Keratinocyte (primary cell): ENCODE measurements at regions not wholly inside any gene's neighbourhood (a gene's known extent, or its start where the extent isn't known, plus 50 kb on each side); places are given as distances from the start of the nearest gene placed in this dataset.
A peak's percentile ranks its signal among the peaks of the same experiment; 100 is the strongest.

Experiments
- DNase-seq: peaks from one replicate; pipeline ENCODE4 v3.0.0-alpha.2; 2011; ENCODE audit warnings: low read depth, missing footprints, low spot score
- FAIRE-seq: peaks from 2 replicates; lab custom pipeline; 2011; peaks lifted over from hg19 to GRCh38; lab: Jason Lieb, UNC
- H2AFZ ChIP-seq: 2 replicates; pipeline ENCODE4 v1.6.0; 2012; ENCODE audit warnings: low read length, control low read depth, inconsistent platforms; ENCODE audit not compliant: control insufficient read depth
- H3K27ac ChIP-seq: 2 replicates; pipeline ENCODE4 v1.5.1; 2011; ENCODE audit warnings: low read length; ENCODE audit not compliant: control insufficient read depth, insufficient read depth
- H3K27me3 ChIP-seq: 3 replicates; pipeline ENCODE4 v1.6.0; 2011; ENCODE audit warnings: low read length; ENCODE audit not compliant: control insufficient read depth, insufficient read depth; ENCODE audit errors: extremely low read depth
- H3K36me3 ChIP-seq, 2 experiments: 2 replicates in 1 of 2; 3 replicates in 1 of 2; pipeline ENCODE4 v1.5.1; 2011; ENCODE audit warnings: low read length in 2 of 2, mild to moderate bottlenecking in 1 of 2; ENCODE audit not compliant: control insufficient read depth in 2 of 2, insufficient read depth in 2 of 2; ENCODE audit errors: extremely low read depth in 1 of 2
- H3K4me1 ChIP-seq: 3 replicates; pipeline ENCODE4 v1.5.1; 2011; ENCODE audit warnings: low read length; ENCODE audit not compliant: control insufficient read depth, insufficient read depth; ENCODE audit errors: extremely low read depth
- H3K4me2 ChIP-seq: 3 replicates; pipeline ENCODE4 v1.6.0; 2011; ENCODE audit warnings: low read depth, low read length; ENCODE audit not compliant: control insufficient read depth, insufficient read depth; ENCODE audit errors: extremely low read depth
- H3K4me3 ChIP-seq, 3 experiments: fragments of 200-600 bp in 1 of 3; sonication (generic) in 1 of 3; 2 replicates in 2 of 3; 3 replicates in 1 of 3; pipeline ENCODE4 v1.5.1; 2011 to 2016; ENCODE audit warnings: low read length in 3 of 3, mild to moderate bottlenecking in 3 of 3, control low read depth in 2 of 3, inconsistent platforms in 1 of 3, low read depth in 1 of 3, mixed read lengths in 1 of 3, mixed run types in 1 of 3, moderate library complexity in 1 of 3; ENCODE audit not compliant: control insufficient read depth in 2 of 3, insufficient read depth in 2 of 3; ENCODE audit errors: extremely low read depth in 1 of 3
- H3K79me2 ChIP-seq: 2 replicates; pipeline ENCODE4 v1.6.0; 2012; ENCODE audit warnings: low read length; ENCODE audit not compliant: control insufficient read depth, insufficient read depth
- H3K9ac ChIP-seq: 3 replicates; pipeline ENCODE4 v1.6.0; 2011; ENCODE audit warnings: low read length; ENCODE audit not compliant: control insufficient read depth, insufficient read depth; ENCODE audit errors: extremely low read depth
- H3K9me1 ChIP-seq: 3 replicates; pipeline ENCODE4 v1.6.0; 2011; ENCODE audit warnings: low read length; ENCODE audit not compliant: control insufficient read depth, insufficient read depth; ENCODE audit errors: extremely low read depth
- H3K9me3 ChIP-seq: 2 replicates; pipeline ENCODE4 v1.5.1; 2012; ENCODE audit warnings: low read depth, low read length; ENCODE audit not compliant: control insufficient read depth
- H4K20me1 ChIP-seq: 3 replicates; pipeline ENCODE4 v1.6.0; 2011; ENCODE audit warnings: low read length; ENCODE audit not compliant: control insufficient read depth, insufficient read depth; ENCODE audit errors: extremely low read depth
- CTCF ChIP-seq, 3 experiments: IDR thresholded peaks in 1 of 3; conservative IDR thresholded peaks in 1 of 3; optimal IDR thresholded peaks in 1 of 3; 2 replicates in 2 of 3; 3 replicates in 1 of 3; pipeline versions ENCODE3 to v1.5.1; 2011; ENCODE audit warnings: low read length in 3 of 3, mild to moderate bottlenecking in 3 of 3, moderate library complexity in 2 of 3, control low read depth in 1 of 3, inconsistent platforms in 1 of 3; ENCODE audit not compliant: insufficient read depth in 2 of 3; ENCODE audit errors: extremely low read depth in 1 of 3
- EZH2 ChIP-seq: IDR thresholded peaks from one replicate; pipeline ENCODE4 v1.6.1; 2012; ENCODE audit warnings: inconsistent platforms, mild to moderate bottlenecking, low read length, moderate library complexity
- dilution Hi-C: fragments of 300-500 bp; cut with MboI; formaldehyde crosslinking; loops from one replicate; pipeline ENCODE4 v1.7.0; 2020; ENCODE audit warnings: low sequenced_read_pairs; ENCODE audit not compliant: extremely low pct_ligation_motif_present

GRCh38 chr1:87404296-87404695 is 75.6 kb downstream of the LMO4 start:
- no peaks in the 10 kb centered on the region for H3K27me3 ChIP-seq
- H3K4me1 ChIP-seq: peaks cover 21% of the 10 kb centered on the region
- no peak overlapping the region for H3K9ac ChIP-seq
- no peaks in the 10 kb centered on the region for H3K79me2 ChIP-seq
- peak overlapping the region; percentile 11 for H3K4me2 ChIP-seq
- FAIRE-seq: peak; percentile 87
- no peaks in the 10 kb centered on the region for H3K9me1 ChIP-seq
- no peak overlapping the region for H3K27ac ChIP-seq
- dilution Hi-C loops: no loop called here
- TF ChIP-seq CTCF (optimal IDR thresholded peaks at IDR 0.05 in 1 of 3, IDR thresholded peaks at IDR 0.05 in 1 of 3, conservative IDR thresholded peaks at IDR 0.05 in 1 of 3; ENCODE audit: extremely low read depth in 1 of 3, insufficient read depth in 2 of 3, low read length in 3 of 3) (no peak), EZH2 (no peak)
- no peaks in the 10 kb centered on the region for H3K9me3 ChIP-seq
- H3K36me3 ChIP-seq: no peaks in the 10 kb centered on the region
- no peak overlapping the region for H3K4me3 ChIP-seq
- no peaks in the 10 kb centered on the region for H4K20me1 ChIP-seq
- DNase-seq: no peak
- no peak overlapping the region for H2AFZ ChIP-seq

DNA sequence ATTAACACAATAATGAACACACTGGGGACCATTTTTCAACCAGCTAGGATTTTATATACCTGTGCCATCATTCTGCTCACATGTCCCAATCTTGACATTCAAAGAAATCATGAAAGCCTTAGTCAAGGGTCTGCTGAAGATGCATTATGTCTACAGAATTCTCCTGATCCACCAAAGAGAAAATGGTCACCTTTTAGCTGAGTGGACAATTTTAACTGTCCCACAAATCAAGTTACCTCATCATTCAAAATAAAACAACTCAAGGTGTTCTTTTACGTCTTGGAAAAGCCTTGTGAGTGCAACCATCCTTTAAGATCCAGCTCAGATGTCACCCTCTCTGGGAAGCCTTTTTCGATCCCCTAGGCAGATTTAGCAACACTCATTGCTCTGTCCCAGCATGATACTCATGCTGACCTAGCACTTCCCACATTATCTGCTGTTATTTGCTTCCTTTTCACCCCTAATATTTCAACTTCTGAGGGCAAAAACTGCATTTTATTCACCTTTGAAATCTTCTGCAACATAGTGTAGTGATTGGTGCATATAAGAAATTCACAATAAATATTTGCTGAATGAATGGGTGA is 80.1 kb downstream of the LMO4 start:
- TF ChIP-seq EZH2 (no peak), CTCF (optimal IDR thresholded peaks at IDR 0.05 in 1 of 3, IDR thresholded peaks at IDR 0.05 in 1 of 3, conservative IDR thresholded peaks at IDR 0.05 in 1 of 3; ENCODE audit: extremely low read depth in 1 of 3, insufficient read depth in 2 of 3, low read length in 3 of 3) (no peak)
- H3K36me3 ChIP-seq: no peaks in the 10 kb centered on the region
- no peak overlapping the region for H3K4me2 ChIP-seq
- no peaks in the 10 kb centered on the region for H3K9me3 ChIP-seq
- no peaks in the 10 kb centered on the region for H3K79me2 ChIP-seq
- no peak for FAIRE-seq
- no peaks in the 10 kb centered on the region for H3K27me3 ChIP-seq
- no peaks in the 10 kb centered on the region for H4K20me1 ChIP-seq
- H3K9me1 ChIP-seq: no peaks in the 10 kb centered on the region
- peaks cover 10% of the 10 kb centered on the region for H3K4me1 ChIP-seq
- H3K27ac ChIP-seq: no peak overlapping the region
- dilution Hi-C loops: no loop called here
- H3K4me3 ChIP-seq: no peak overlapping the region
- no peak overlapping the region for H2AFZ ChIP-seq
- H3K9ac ChIP-seq: no peak overlapping the region
- DNase-seq: no peak
